ENCODE measurements at regions not wholly inside any gene's neighbourhood (a gene's known extent, or its start where the extent isn't known, plus 50 kb on each side); places are given as distances from the start of the nearest gene placed in this dataset. TPM values are rescaled to one million over a fixed set of nuclear protein-coding genes. Genes with fewer than 3 reads are reported as not detected.

DNA sequence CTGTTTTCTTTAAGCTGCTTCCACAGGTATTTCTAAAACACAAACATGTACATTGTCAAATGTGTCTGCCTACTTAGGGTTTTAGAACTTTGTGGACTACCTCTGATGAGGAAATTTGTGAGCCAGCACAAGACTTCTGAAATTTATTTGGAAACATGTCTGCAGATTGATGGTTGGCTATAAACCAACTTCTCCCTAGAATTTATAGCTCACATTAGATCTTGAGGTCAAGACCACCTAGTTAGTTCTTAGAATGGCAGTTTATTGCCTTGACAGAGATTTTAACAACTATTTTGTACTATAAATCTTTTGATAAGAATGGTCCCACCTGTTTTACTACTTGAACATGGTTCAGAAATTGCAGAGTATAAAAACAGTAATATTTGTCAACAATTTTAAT lies 72.7 kb upstream of the AADAT start:
- H3K27me3 ChIP-seq: no peaks in the 10 kb centered on the region
- no peak overlapping the region for H3K4me3 ChIP-seq
- TF ChIP-seq, protein P1, sequence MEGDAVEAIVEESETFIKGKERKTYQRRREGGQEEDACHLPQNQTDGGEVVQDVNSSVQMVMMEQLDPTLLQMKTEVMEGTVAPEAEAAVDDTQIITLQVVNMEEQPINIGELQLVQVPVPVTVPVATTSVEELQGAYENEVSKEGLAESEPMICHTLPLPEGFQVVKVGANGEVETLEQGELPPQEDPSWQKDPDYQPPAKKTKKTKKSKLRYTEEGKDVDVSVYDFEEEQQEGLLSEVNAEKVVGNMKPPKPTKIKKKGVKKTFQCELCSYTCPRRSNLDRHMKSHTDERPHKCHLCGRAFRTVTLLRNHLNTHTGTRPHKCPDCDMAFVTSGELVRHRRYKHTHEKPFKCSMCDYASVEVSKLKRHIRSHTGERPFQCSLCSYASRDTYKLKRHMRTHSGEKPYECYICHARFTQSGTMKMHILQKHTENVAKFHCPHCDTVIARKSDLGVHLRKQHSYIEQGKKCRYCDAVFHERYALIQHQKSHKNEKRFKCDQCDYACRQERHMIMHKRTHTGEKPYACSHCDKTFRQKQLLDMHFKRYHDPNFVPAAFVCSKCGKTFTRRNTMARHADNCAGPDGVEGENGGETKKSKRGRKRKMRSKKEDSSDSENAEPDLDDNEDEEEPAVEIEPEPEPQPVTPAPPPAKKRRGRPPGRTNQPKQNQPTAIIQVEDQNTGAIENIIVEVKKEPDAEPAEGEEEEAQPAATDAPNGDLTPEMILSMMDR (IDR thresholded peaks at IDR 0.05): no peak
- no peak for TF ChIP-seq POLR2A (IDR thresholded peaks at IDR 0.05)
- TF ChIP-seq POLR2AphosphoS5 (IDR thresholded peaks at IDR 0.05; ENCODE audit: insufficient read depth in 1 of 2, low read depth in 1 of 2): no peak
- no peak for DNase-seq (ENCODE audit: extremely low spot score in 2 of 2)
- no peaks in the 10 kb centered on the region for H3K4me1 ChIP-seq
- H3K27ac ChIP-seq: no peak overlapping the region
- no peaks in the 10 kb centered on the region for H3K36me3 ChIP-seq
- H3K9me3 ChIP-seq: no peaks in the 10 kb centered on the region
- intact Hi-C loops (cut with DNase I): no loop called here

DNA sequence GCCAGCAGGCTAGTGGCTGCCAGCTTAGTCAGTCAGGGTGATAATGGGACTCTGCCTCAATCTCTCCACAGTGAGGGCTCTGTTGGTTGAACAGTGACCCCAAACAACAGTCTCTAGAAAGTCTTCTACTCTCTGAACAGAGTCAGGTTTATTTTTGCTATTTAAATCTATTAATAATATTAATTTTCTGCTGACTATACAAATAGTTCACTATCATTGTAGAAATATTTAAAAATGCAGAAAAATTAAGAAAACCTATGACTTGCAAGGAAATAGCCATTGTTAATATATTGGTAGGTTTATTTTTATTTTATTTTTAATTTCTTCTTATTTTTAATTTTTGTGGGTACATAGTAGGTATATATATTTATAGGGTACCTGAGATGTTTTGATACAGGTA lies 67.9 kb upstream of the AADAT start:
- Histone ChIP-seq H3K36me3 (no peaks in the 10 kb centered on the region), H3K4me3 (no peak overlapping the region), H3K27ac (no peak overlapping the region), H3K9me3 (no peaks in the 10 kb centered on the region), H3K27me3 (no peaks in the 10 kb centered on the region), H3K4me1 (no peaks in the 10 kb centered on the region)
- no peak for TF ChIP-seq POLR2A (IDR thresholded peaks at IDR 0.05)
- TF ChIP-seq POLR2AphosphoS5 (IDR thresholded peaks at IDR 0.05; ENCODE audit: insufficient read depth in 1 of 2, low read depth in 1 of 2): no peak
- TF ChIP-seq, protein P1 (IDR thresholded peaks at IDR 0.05): no peak
- no peak for DNase-seq (ENCODE audit: extremely low spot score in 2 of 2)
- intact Hi-C loops (cut with DNase I): no loop called here

DNA sequence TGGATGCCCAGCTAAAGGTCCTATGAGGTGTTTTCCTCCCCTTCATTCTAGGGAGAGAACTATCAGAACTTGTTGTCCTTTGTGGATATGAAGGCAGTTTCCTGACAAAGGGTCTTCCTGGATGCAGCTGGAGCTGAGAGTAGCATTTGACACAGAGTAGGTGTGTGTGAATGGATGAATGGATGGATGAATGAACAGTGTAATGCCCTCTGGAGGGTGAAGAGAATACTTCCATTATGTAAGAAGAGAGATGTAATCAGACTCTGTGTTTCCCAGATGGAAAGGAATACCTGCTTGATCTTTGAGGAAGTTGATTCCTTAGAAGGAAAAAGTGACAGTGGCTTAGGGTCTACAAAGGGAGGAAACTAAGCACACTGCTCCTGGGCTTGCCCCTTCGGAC lies 55.4 kb upstream of the AADAT start:
- H3K36me3 ChIP-seq: no peaks in the 10 kb centered on the region
- no peak overlapping the region for H3K4me3 ChIP-seq
- intact Hi-C loops (cut with DNase I): no loop called here
- DNase-seq (ENCODE audit: extremely low spot score in 2 of 2): no peak
- no peaks in the 10 kb centered on the region for H3K4me1 ChIP-seq
- TF ChIP-seq POLR2A (IDR thresholded peaks at IDR 0.05): no peak
- no peak for TF ChIP-seq POLR2AphosphoS5 (IDR thresholded peaks at IDR 0.05; ENCODE audit: insufficient read depth in 1 of 2, low read depth in 1 of 2)
- TF ChIP-seq, protein P1 (IDR thresholded peaks at IDR 0.05): no peak
- no peaks in the 10 kb centered on the region for H3K9me3 ChIP-seq
- H3K27ac ChIP-seq: no peak overlapping the region
- H3K27me3 ChIP-seq: no peaks in the 10 kb centered on the region

DNA sequence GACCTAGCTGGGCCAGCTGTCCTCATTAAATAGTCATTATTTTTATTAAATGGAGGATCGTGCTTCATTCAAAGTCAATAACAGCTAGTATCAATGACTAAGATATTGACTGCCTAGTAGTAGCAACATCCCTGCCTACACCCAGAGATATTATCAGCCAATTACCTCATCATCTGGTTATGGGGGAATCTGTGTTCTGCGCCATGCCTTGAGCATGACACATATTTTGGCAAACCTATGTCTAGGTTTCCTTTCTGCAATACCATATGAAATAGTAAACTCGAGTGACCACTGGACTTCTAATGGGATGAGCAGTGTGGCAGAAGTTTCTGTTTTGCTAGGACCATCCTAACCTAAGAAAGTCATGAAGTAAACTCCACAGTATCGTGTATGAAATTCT lies 50.0 kb upstream of the AADAT start:
- Histone ChIP-seq H3K27me3 (no peaks in the 10 kb centered on the region), H3K9me3 (no peaks in the 10 kb centered on the region), H3K4me1 (peaks cover 7% of the 10 kb centered on the region), H3K4me3 (no peak overlapping the region), H3K36me3 (no peaks in the 10 kb centered on the region), H3K27ac (no peak overlapping the region)
- DNase-seq (ENCODE audit: extremely low spot score in 2 of 2): no peak
- TF ChIP-seq POLR2A (IDR thresholded peaks at IDR 0.05): no peak
- TF ChIP-seq, protein P1 (IDR thresholded peaks at IDR 0.05): no peak
- intact Hi-C loops (cut with DNase I): no loop called here

Small RNAs in the stretch of these regions (microRNA-seq; reads per million reads assigned to microRNA genes)
- gene MIR6082 (ENCODE audit: borderline number of aligned reads, borderline replicate concordance): not detected

Small RNAs in the stretch of these regions (small RNA-seq; reads per million reads assigned to genes)
- gene AC097486.1 (not detected), gene MIR6082 (not detected), gene RNU6ATAC13P (not detected)
